ENCODE measurements at regions not wholly inside any gene's neighbourhood (a gene's known extent, or its start where the extent isn't known, plus 50 kb on each side); places are given as distances from the start of the nearest gene placed in this dataset.

DNA sequence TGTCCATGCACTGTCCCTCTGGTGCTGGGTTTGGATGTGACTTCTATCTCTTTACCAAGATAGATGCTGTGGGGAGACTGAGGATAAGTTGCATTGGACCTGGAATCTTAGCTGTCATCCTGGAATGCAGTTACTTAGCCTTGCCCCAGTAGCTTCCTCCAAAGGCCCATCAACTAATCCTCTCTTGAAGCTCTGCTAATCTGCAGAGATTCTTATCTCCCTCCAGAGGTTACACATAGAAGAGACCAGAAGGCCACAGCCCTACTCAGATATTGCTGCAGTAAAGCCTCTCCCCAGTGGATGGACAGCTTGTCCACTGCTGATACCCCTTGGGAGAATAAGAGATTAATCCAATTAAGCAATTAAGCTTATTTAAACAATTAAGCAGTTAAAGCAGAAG, 867.2 kb downstream of the BCL11B start:
- TF ChIP-seq, protein P1, sequence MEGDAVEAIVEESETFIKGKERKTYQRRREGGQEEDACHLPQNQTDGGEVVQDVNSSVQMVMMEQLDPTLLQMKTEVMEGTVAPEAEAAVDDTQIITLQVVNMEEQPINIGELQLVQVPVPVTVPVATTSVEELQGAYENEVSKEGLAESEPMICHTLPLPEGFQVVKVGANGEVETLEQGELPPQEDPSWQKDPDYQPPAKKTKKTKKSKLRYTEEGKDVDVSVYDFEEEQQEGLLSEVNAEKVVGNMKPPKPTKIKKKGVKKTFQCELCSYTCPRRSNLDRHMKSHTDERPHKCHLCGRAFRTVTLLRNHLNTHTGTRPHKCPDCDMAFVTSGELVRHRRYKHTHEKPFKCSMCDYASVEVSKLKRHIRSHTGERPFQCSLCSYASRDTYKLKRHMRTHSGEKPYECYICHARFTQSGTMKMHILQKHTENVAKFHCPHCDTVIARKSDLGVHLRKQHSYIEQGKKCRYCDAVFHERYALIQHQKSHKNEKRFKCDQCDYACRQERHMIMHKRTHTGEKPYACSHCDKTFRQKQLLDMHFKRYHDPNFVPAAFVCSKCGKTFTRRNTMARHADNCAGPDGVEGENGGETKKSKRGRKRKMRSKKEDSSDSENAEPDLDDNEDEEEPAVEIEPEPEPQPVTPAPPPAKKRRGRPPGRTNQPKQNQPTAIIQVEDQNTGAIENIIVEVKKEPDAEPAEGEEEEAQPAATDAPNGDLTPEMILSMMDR (IDR thresholded peaks at IDR 0.05): no peak
- TF ChIP-seq POLR2A (IDR thresholded peaks at IDR 0.05; ENCODE audit: low read depth): no peak
